ENCODE measurements at regions not wholly inside any gene's neighbourhood (a gene's known extent, or its start where the extent isn't known, plus 50 kb on each side); places are given as distances from the start of the nearest gene placed in this dataset.

- DNase-seq (ENCODE audit: low read depth, low spot score) (no peak), ATAC-seq (no peak)
- CTCF ChIA-PET: no interaction called here
- in situ Hi-C loops (cut with HindIII; ENCODE audit: low pct_unique_long_range_greater_than_20kb, low sequenced_read_pairs) (no loop called here), intact Hi-C loops (cut with micrococcal nuclease; ENCODE audit: unreplicated experiment) (no loop called here)
- POLR2A ChIA-PET: no interaction called here
- H3K4me3 ChIP-seq (ENCODE audit: low read depth in 2 of 2, low read length in 2 of 2): no peak overlapping the region
- no peaks in the 10 kb centered on the region for H3K27me3 ChIP-seq (ENCODE audit: control insufficient read depth, insufficient read depth, low read length)
- BruUV-seq (replicated peaks): no TSS peak
- no peak for TF ChIP-seq POLR2AphosphoS5 (IDR thresholded peaks at IDR 0.05; ENCODE audit: low read depth, low read length)
- no peak for TF ChIP-seq TCF7L2 (IDR thresholded peaks at IDR 0.05; ENCODE audit: low read depth, low read length)
- TF ChIP-seq REST (IDR thresholded peaks at IDR 0.05; ENCODE audit: insufficient read depth in 1 of 2, low read depth in 2 of 2, low read length in 1 of 2): no peak
- no peak for TF ChIP-seq CTCF (IDR thresholded peaks at IDR 0.05)
- H3K4me1 ChIP-seq (ENCODE audit: control insufficient read depth, insufficient read depth, low read length): no peaks in the 10 kb centered on the region
- no peaks in the 10 kb centered on the region for H3K9me3 ChIP-seq (ENCODE audit: control insufficient read depth, insufficient read depth, low read depth, low read length)
- no peak overlapping the region for H3K27ac ChIP-seq (ENCODE audit: low read length)
- no peaks in the 10 kb centered on the region for H3K36me3 ChIP-seq (ENCODE audit: control insufficient read depth, insufficient read depth, low read length)
Measured at GRCh38 chr3:80643421-80643820, 875.6 kb upstream of the ROBO1 start.

- no TSS peak for BruUV-seq (replicated peaks)
- TF ChIP-seq CTCF (IDR thresholded peaks at IDR 0.05) (no peak), POLR2AphosphoS5 (IDR thresholded peaks at IDR 0.05; ENCODE audit: low read depth, low read length) (no peak), SIN3A (IDR thresholded peaks at IDR 0.05; ENCODE audit: borderline replicate concordance, insufficient read depth, low read depth, low read length) (no peak), REST (IDR thresholded peaks at IDR 0.05; ENCODE audit: insufficient read depth in 1 of 2, low read depth in 2 of 2, low read length in 1 of 2) (no peak), TCF7L2 (IDR thresholded peaks at IDR 0.05; ENCODE audit: low read depth, low read length) (no peak)
- Histone ChIP-seq H3K36me3 (ENCODE audit: control insufficient read depth, insufficient read depth, low read length) (no peaks in the 10 kb centered on the region), H3K4me1 (ENCODE audit: control insufficient read depth, insufficient read depth, low read length) (no peaks in the 10 kb centered on the region), H3K27me3 (ENCODE audit: control insufficient read depth, insufficient read depth, low read length) (no peaks in the 10 kb centered on the region), H3K4me3 (ENCODE audit: low read depth in 2 of 2, low read length in 2 of 2) (no peak overlapping the region), H3K27ac (ENCODE audit: low read length) (no peak overlapping the region), H3K9me3 (ENCODE audit: control insufficient read depth, insufficient read depth, low read depth, low read length) (no peaks in the 10 kb centered on the region)
- POLR2A ChIA-PET: no interaction called here
- CTCF ChIA-PET: no interaction called here
- no peak for ATAC-seq
- intact Hi-C loops (cut with micrococcal nuclease; ENCODE audit: unreplicated experiment): no loop called here
- in situ Hi-C loops (cut with HindIII; ENCODE audit: low pct_unique_long_range_greater_than_20kb, low sequenced_read_pairs): no loop called here
- no peak for DNase-seq (ENCODE audit: low read depth, low spot score)
Measured at GRCh38 chr3:80618295-80619256, 850.8 kb upstream of the ROBO1 start.

Measured in Panc1 (cell line).